ENCODE measurements at regions not wholly inside any gene's neighbourhood (a gene's known extent, or its start where the extent isn't known, plus 50 kb on each side); places are given as distances from the start of the nearest gene placed in this dataset.

DNA sequence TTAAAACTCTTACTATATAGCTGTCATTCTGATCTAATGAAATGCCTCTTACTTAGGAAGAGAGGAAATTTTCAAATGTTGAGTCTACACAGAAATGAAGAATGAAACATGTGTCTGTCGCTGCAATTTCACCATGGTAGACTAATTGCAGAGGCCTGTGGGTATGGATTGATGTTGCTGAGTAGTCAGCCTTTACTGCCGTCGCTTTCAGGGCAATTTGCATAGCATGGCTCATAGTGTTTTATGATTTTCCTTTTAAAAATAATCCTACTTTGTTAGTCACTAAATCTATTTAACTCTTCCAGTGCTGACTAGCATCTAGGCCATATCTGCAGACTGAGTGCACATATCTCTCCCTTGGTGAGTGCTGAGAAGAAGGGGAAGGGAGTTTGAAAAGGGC, 819.2 kb downstream of the SATB2 start:
- Histone ChIP-seq H3K36me3 (ENCODE audit: control insufficient read depth, insufficient read depth, low read length) (no peaks in the 10 kb centered on the region), H3K4me1 (ENCODE audit: control insufficient read depth, insufficient read depth, low read length) (no peaks in the 10 kb centered on the region), H3K9me3 (ENCODE audit: control insufficient read depth, low read length) (no peaks in the 10 kb centered on the region), H3K27me3 (ENCODE audit: control insufficient read depth, insufficient read depth, low read length, poor library complexity, severe bottlenecking) (no peaks in the 10 kb centered on the region), H3K4me3 (ENCODE audit: low read length) (no peak overlapping the region), H3K9ac (ENCODE audit: extremely low read depth, low read length, poor library complexity, severe bottlenecking) (no peak overlapping the region), H3K27ac (ENCODE audit: low read depth, low read length) (no peak overlapping the region)
- 79 to 100% methylated on average over 1 to 3 of the region's 3 CpGs for WGBS, 2 experiments (ENCODE audit: insufficient coverage in 1 of 2, insufficient read length in 1 of 2)
- TF ChIP-seq, protein P1, sequence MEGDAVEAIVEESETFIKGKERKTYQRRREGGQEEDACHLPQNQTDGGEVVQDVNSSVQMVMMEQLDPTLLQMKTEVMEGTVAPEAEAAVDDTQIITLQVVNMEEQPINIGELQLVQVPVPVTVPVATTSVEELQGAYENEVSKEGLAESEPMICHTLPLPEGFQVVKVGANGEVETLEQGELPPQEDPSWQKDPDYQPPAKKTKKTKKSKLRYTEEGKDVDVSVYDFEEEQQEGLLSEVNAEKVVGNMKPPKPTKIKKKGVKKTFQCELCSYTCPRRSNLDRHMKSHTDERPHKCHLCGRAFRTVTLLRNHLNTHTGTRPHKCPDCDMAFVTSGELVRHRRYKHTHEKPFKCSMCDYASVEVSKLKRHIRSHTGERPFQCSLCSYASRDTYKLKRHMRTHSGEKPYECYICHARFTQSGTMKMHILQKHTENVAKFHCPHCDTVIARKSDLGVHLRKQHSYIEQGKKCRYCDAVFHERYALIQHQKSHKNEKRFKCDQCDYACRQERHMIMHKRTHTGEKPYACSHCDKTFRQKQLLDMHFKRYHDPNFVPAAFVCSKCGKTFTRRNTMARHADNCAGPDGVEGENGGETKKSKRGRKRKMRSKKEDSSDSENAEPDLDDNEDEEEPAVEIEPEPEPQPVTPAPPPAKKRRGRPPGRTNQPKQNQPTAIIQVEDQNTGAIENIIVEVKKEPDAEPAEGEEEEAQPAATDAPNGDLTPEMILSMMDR (conservative IDR thresholded peaks at IDR 0.05) = no peak
- H3K9me3 Mint-ChIP-seq = no peaks in the 10 kb centered on the region
- no peak overlapping the region for H3K4me3 Mint-ChIP-seq
- H3K27ac Mint-ChIP-seq = no peak overlapping the region
- H3K4me1 Mint-ChIP-seq = no peaks in the 10 kb centered on the region
- no peaks in the 10 kb centered on the region for H3K27me3 Mint-ChIP-seq (ENCODE audit: insufficient read depth)
- no peak for DNase-seq
- no peaks in the 10 kb centered on the region for H3K36me3 Mint-ChIP-seq (ENCODE audit: low read depth)

DNA sequence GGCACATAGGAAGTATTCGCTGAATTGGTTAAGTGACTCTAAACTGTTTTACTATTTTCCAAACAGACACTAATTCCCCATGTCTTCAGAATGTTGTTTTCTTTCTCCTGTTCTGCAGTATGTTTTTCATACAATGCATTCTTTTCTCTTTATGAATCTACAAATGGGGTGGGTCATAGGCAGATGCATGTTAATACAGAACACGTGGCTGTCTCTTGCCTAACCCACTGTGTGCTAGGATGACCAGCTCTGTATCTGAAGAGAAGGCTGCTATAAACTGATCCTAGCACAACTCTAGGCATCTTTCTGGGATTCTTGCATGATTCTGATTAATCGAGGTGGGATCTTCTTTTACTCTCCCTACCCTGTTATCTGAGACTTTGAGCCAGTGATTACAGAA, 826.0 kb downstream of the PLCL1 start:
- DNase-seq = no peak
- H3K27ac ChIP-seq (ENCODE audit: low read depth, low read length) = no peak overlapping the region
- no peaks in the 10 kb centered on the region for H3K27me3 Mint-ChIP-seq (ENCODE audit: insufficient read depth)
- no peak overlapping the region for H3K27ac Mint-ChIP-seq
- no peaks in the 10 kb centered on the region for H3K9me3 ChIP-seq (ENCODE audit: control insufficient read depth, low read length)
- no peaks in the 10 kb centered on the region for H3K4me1 Mint-ChIP-seq
- no peaks in the 10 kb centered on the region for H3K27me3 ChIP-seq (ENCODE audit: control insufficient read depth, insufficient read depth, low read length, poor library complexity, severe bottlenecking)
- no peak overlapping the region for H3K4me3 Mint-ChIP-seq
- H3K36me3 Mint-ChIP-seq (ENCODE audit: low read depth) = no peaks in the 10 kb centered on the region
- H3K4me1 ChIP-seq (ENCODE audit: control insufficient read depth, insufficient read depth, low read length) = no peaks in the 10 kb centered on the region
- no peak overlapping the region for H3K9ac ChIP-seq (ENCODE audit: extremely low read depth, low read length, poor library complexity, severe bottlenecking)
- TF ChIP-seq, protein P1 (conservative IDR thresholded peaks at IDR 0.05) = no peak
- H3K9me3 Mint-ChIP-seq = no peaks in the 10 kb centered on the region
- no peaks in the 10 kb centered on the region for H3K36me3 ChIP-seq (ENCODE audit: control insufficient read depth, insufficient read depth, low read length)
- H3K4me3 ChIP-seq (ENCODE audit: low read length) = no peak overlapping the region
- 88 to 94% methylated on average over 3 of the region's 3 CpGs for WGBS, 2 experiments (ENCODE audit: insufficient coverage in 1 of 2, insufficient read length in 1 of 2)

DNA sequence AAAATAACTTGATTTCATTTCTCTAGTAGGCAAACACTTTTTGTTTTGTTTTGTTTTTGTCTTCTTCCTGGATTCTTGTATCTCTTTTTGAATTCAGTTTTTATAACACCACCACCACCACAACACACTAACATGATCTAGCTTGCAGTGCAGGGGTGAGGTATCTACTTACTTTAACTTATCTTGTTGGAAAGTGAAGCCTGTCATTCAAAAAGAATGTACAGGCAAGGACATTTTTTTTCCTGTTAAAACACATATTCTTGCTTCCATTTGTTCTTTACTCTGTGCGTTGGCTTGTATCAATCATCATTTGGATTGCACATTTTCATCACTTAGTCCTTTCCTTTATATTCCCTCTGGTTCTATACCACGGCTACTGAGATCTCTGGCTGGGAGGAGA, 824.2 kb downstream of the PLCL1 start:
- 80 to 90% methylated on average over 2 of the region's 2 CpGs for WGBS, 2 experiments (ENCODE audit: insufficient coverage in 1 of 2, insufficient read length in 1 of 2)
- H3K27me3 Mint-ChIP-seq (ENCODE audit: insufficient read depth) = no peaks in the 10 kb centered on the region

More for the DNA sequence above, 824.2 kb downstream of the PLCL1 start:
- Histone ChIP-seq H3K27me3 (ENCODE audit: control insufficient read depth, insufficient read depth, low read length, poor library complexity, severe bottlenecking) (no peaks in the 10 kb centered on the region), H3K4me1 (ENCODE audit: control insufficient read depth, insufficient read depth, low read length) (no peaks in the 10 kb centered on the region), H3K9ac (ENCODE audit: extremely low read depth, low read length, poor library complexity, severe bottlenecking) (no peak overlapping the region), H3K27ac (ENCODE audit: low read depth, low read length) (no peak overlapping the region), H3K9me3 (ENCODE audit: control insufficient read depth, low read length) (no peaks in the 10 kb centered on the region), H3K4me3 (ENCODE audit: low read length) (no peak overlapping the region), H3K36me3 (ENCODE audit: control insufficient read depth, insufficient read depth, low read length) (no peaks in the 10 kb centered on the region)
- H3K36me3 Mint-ChIP-seq (ENCODE audit: low read depth) = no peaks in the 10 kb centered on the region
- H3K4me1 Mint-ChIP-seq = no peaks in the 10 kb centered on the region
- no peak for DNase-seq
- TF ChIP-seq, protein P1 (conservative IDR thresholded peaks at IDR 0.05) = no peak
- H3K27ac Mint-ChIP-seq = no peak overlapping the region
- no peaks in the 10 kb centered on the region for H3K9me3 Mint-ChIP-seq
- no peak overlapping the region for H3K4me3 Mint-ChIP-seq

Data from endodermal cell (in vitro differentiated cells).